ENCODE measurements at regions not wholly inside any gene's neighbourhood (a gene's known extent, or its start where the extent isn't known, plus 50 kb on each side); places are given as distances from the start of the nearest gene placed in this dataset.
A peak's percentile ranks its signal among the peaks of the same experiment; 100 is the strongest.

- DNase-seq (ENCODE audit: low read depth), result no peak
- no peak overlapping the region for H3K4me3 ChIP-seq (ENCODE audit: low read depth, low read length)
- no peak for TF ChIP-seq CTCF (IDR thresholded peaks at IDR 0.05; ENCODE audit: insufficient read depth, low read length)
These were observed 98.0 kb downstream of the SYF2 start for GRCh38 chr1:25134307-25134706.

GRCh38 chr1:25131794-25132193 lies 100.5 kb downstream of the SYF2 start:
- H3K4me3 ChIP-seq (ENCODE audit: low read depth, low read length), result no peak overlapping the region
- TF ChIP-seq CTCF (IDR thresholded peaks at IDR 0.05; ENCODE audit: insufficient read depth, low read length), result no peak
- DNase-seq (ENCODE audit: low read depth), result no peak

GRCh38 chr1:25130895-25131294 lies 101.4 kb downstream of the SYF2 start:
- DNase-seq (ENCODE audit: low read depth), result no peak
- TF ChIP-seq CTCF (IDR thresholded peaks at IDR 0.05; ENCODE audit: insufficient read depth, low read length), result no peak
- no peak overlapping the region for H3K4me3 ChIP-seq (ENCODE audit: low read depth, low read length)

GRCh38 chr1:25129380-25129779 lies 102.9 kb downstream of the SYF2 start:
- no peak for DNase-seq (ENCODE audit: low read depth)
- no peak overlapping the region for H3K4me3 ChIP-seq (ENCODE audit: low read depth, low read length)
- TF ChIP-seq CTCF (IDR thresholded peaks at IDR 0.05; ENCODE audit: insufficient read depth, low read length), result no peak

GRCh38 chr1:25128121-25128621 lies 104.1 kb downstream of the SYF2 start:
- H3K4me3 ChIP-seq (ENCODE audit: low read depth, low read length), result no peak overlapping the region
- no peak for TF ChIP-seq CTCF (IDR thresholded peaks at IDR 0.05; ENCODE audit: insufficient read depth, low read length)
- peak; percentile 9 for DNase-seq (ENCODE audit: low read depth)

- TF ChIP-seq CTCF (IDR thresholded peaks at IDR 0.05; ENCODE audit: insufficient read depth, low read length), result no peak
- H3K4me3 ChIP-seq (ENCODE audit: low read depth, low read length), result no peak overlapping the region
- DNase-seq (ENCODE audit: low read depth), result no peak
These were observed 105.7 kb downstream of the SYF2 start for GRCh38 chr1:25126562-25126961.

- DNase-seq (ENCODE audit: low read depth), result no peak
- H3K4me3 ChIP-seq (ENCODE audit: low read depth, low read length), result no peak overlapping the region
- TF ChIP-seq CTCF (IDR thresholded peaks at IDR 0.05; ENCODE audit: insufficient read depth, low read length), result no peak
These were observed 108.8 kb downstream of the SYF2 start for GRCh38 chr1:25123551-25123950.

Data from fibroblast of the aortic adventitia (primary cell).